OCI-LY7 (cell line): ENCODE measurements at regions not wholly inside any gene's neighbourhood (a gene's known extent, or its start where the extent isn't known, plus 50 kb on each side); places are given as distances from the start of the nearest gene placed in this dataset.

Experiments used
- EZH2phosphoT487 ChIP-seq: fragments of 200-600 bp; sonication (generic); IDR thresholded peaks from 2 replicates; pipeline ENCODE4 v1.6.1; 2018; ENCODE audit warnings: low read depth, borderline replicate concordance, mild to moderate bottlenecking, mixed run types, antibody characterized with exemption, low read length, moderate library complexity, mixed read lengths
- TF ChIP-seq, protein P1 (sequence below): fragments of 200-600 bp; sonication (generic); conservative IDR thresholded peaks from 2 replicates; pipeline ENCODE4 v1.5.1; 2014; ENCODE audit warnings: mild to moderate bottlenecking, antibody characterized with exemption, low read length, moderate library complexity, mixed read lengths

DNA sequence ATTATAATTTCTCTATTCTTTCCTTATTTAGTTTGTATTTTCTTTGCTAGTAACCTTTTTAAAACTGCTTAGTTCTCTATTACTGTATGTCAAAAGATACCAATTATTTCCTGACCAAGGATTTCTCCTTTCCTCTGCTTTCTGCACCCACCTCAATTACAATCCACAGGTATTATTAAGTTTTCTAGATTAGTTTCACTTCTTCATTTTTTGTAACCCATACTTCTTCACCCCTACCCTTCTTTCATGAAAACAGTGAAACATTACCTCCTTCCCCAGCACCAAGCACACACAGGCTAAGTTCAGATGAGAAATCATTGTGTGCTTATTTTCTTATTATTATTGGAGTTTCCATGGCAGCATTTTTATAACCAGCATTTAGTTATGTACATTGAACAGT, 318.5 kb upstream of the MDGA2 start:
- TF ChIP-seq, protein P1, sequence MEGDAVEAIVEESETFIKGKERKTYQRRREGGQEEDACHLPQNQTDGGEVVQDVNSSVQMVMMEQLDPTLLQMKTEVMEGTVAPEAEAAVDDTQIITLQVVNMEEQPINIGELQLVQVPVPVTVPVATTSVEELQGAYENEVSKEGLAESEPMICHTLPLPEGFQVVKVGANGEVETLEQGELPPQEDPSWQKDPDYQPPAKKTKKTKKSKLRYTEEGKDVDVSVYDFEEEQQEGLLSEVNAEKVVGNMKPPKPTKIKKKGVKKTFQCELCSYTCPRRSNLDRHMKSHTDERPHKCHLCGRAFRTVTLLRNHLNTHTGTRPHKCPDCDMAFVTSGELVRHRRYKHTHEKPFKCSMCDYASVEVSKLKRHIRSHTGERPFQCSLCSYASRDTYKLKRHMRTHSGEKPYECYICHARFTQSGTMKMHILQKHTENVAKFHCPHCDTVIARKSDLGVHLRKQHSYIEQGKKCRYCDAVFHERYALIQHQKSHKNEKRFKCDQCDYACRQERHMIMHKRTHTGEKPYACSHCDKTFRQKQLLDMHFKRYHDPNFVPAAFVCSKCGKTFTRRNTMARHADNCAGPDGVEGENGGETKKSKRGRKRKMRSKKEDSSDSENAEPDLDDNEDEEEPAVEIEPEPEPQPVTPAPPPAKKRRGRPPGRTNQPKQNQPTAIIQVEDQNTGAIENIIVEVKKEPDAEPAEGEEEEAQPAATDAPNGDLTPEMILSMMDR = no peak
- TF ChIP-seq EZH2phosphoT487 = no peak
